Common myeloid progenitor, CD34-positive (primary cell): ENCODE measurements at regions not wholly inside any gene's neighbourhood (a gene's known extent, or its start where the extent isn't known, plus 50 kb on each side); places are given as distances from the start of the nearest gene placed in this dataset.
A peak's percentile ranks its signal among the peaks of the same experiment; 100 is the strongest.

Experiments
- CTCF ChIA-PET: fragments of 350-600 bp; sonication (Branson Sonifier 250); formaldehyde crosslinking; loops from one replicate; lab custom pipeline; 2021; ENCODE audit warnings: antibody characterized with exemption; lab: Charles Lee
- POLR2A ChIA-PET: fragments of 350-600 bp; sonication (Branson Sonifier 250); formaldehyde crosslinking; loops from one replicate; lab custom pipeline; 2021; ENCODE audit warnings: antibody characterized with exemption; lab: Charles Lee
- DNase-seq, 3 donors: peaks; one replicate each; pipeline versions ENCODE4 v3.0.0 to v3.0.0-alpha.2; 2013
- H3K27ac ChIP-seq, 2 experiments: 1 replicate in 1 of 2; 2 replicates in 1 of 2; pipeline ENCODE4 v1.7.0; 2013; ENCODE audit warnings: inconsistent platforms in 2 of 2, low read length in 2 of 2, mild to moderate bottlenecking in 2 of 2, low read depth in 1 of 2, moderate library complexity in 1 of 2; ENCODE audit not compliant: severe bottlenecking in 2 of 2, insufficient read depth in 1 of 2, poor library complexity in 1 of 2
- H3K27me3 ChIP-seq, 5 experiments: replicated peaks in 2 of 5; 1 replicate in 3 of 5; 2 replicates in 2 of 5; pipeline versions ENCODE4 v1.6.1 to v1.7.0; 2013; ENCODE audit warnings: low read length in 4 of 5, mild to moderate bottlenecking in 2 of 5, moderate library complexity in 2 of 5, inconsistent platforms in 1 of 5; ENCODE audit not compliant: insufficient read depth in 5 of 5, control insufficient read depth in 4 of 5
- H3K36me3 ChIP-seq, 4 experiments: 1 replicate in 2 of 4; 2 replicates in 2 of 4; pipeline versions ENCODE4 v1.6.1 to v1.7.0; 2013; ENCODE audit warnings: low read length in 3 of 4, control low read depth in 1 of 4, mild to moderate bottlenecking in 1 of 4; ENCODE audit not compliant: control insufficient read depth in 4 of 4, insufficient read depth in 4 of 4
- H3K4me1 ChIP-seq, 4 experiments: 1 replicate in 3 of 4; 2 replicates in 1 of 4; pipeline versions ENCODE4 v1.6.1 to v1.7.1; 2013; ENCODE audit warnings: low read length in 3 of 4, mild to moderate bottlenecking in 3 of 4, control low read depth in 1 of 4, inconsistent platforms in 1 of 4, moderate library complexity in 1 of 4; ENCODE audit not compliant: control insufficient read depth in 4 of 4, insufficient read depth in 4 of 4; ENCODE audit errors: control extremely low read depth in 1 of 4
- H3K4me3 ChIP-seq, 7 experiments: 1 replicate in 4 of 7; 2 replicates in 3 of 7; pipeline versions ENCODE4 v1.5.1 to v1.7.0; 2013; ENCODE audit warnings: mild to moderate bottlenecking in 7 of 7, low read length in 6 of 7, moderate library complexity in 6 of 7, inconsistent platforms in 2 of 7, low read depth in 2 of 7, control low read depth in 1 of 7; ENCODE audit not compliant: insufficient read depth in 4 of 7, control insufficient read depth in 1 of 7; ENCODE audit errors: extremely low read depth in 1 of 7
- H3K9me3 ChIP-seq, 5 experiments: 1 replicate in 4 of 5; 2 replicates in 1 of 5; pipeline versions ENCODE4 v1.6.1 to v1.7.1; 2013; ENCODE audit warnings: low read length in 4 of 5, mild to moderate bottlenecking in 2 of 5, inconsistent platforms in 1 of 5, low read depth in 1 of 5, moderate library complexity in 1 of 5; ENCODE audit not compliant: control insufficient read depth in 4 of 5, insufficient read depth in 2 of 5; ENCODE audit errors: control extremely low read depth in 1 of 5
- WGBS: methylation state at CpG from one replicate; pipeline ENCODE4 v1.1.5; 2013; ENCODE audit not compliant: insufficient coverage; 5-methylcytosine and 5-hydroxymethylcytosine counted together

- no peaks in the 10 kb centered on the region for H3K27me3 ChIP-seq
- ChIA-PET CTCF (no interaction called here), POLR2A (no interaction called here)
- no peaks in the 10 kb centered on the region for H3K9me3 ChIP-seq
- H3K27ac ChIP-seq = no peak overlapping the region
- peak in 1 of 3 donors; percentile 56 for DNase-seq
- H3K4me3 ChIP-seq = no peak overlapping the region
- 39% methylated on average over 2 of the region's 3 CpGs for WGBS
- H3K4me1 ChIP-seq = no peaks in the 10 kb centered on the region
- no peaks in the 10 kb centered on the region for H3K36me3 ChIP-seq
Measured at GRCh38 chr5:29942089-29942488, 1251.4 kb upstream of the CDH6 start.

GRCh38 chr5:29939988-29940387, 1253.5 kb upstream of the CDH6 start:
- WGBS = no CpG with 5 or more reads among the region's 1 CpG
- POLR2A ChIA-PET = no interaction called here
- H3K4me3 ChIP-seq = no peak overlapping the region

GRCh38 chr5:29935371-29935770, 1258.1 kb upstream of the CDH6 start:
- 100% methylated on average over 1 of the region's 1 CpG for WGBS
- POLR2A ChIA-PET = no interaction called here
- H3K27me3 ChIP-seq = no peaks in the 10 kb centered on the region
- no peak overlapping the region for H3K4me3 ChIP-seq
- H3K9me3 ChIP-seq = no peaks in the 10 kb centered on the region
- CTCF ChIA-PET = no interaction called here
- DNase-seq = no peak
- no peaks in the 10 kb centered on the region for H3K36me3 ChIP-seq
- H3K4me1 ChIP-seq = no peaks in the 10 kb centered on the region
- no peak overlapping the region for H3K27ac ChIP-seq

More at GRCh38 chr5:29939988-29940387, 1253.5 kb upstream of the CDH6 start:
- Histone ChIP-seq H3K27ac (no peak overlapping the region), H3K9me3 (no peaks in the 10 kb centered on the region), H3K4me1 (no peaks in the 10 kb centered on the region), H3K36me3 (no peaks in the 10 kb centered on the region), H3K27me3 (no peaks in the 10 kb centered on the region)
- CTCF ChIA-PET = no interaction called here
- no peak for DNase-seq

- no peak for DNase-seq
- Histone ChIP-seq H3K27me3 (no peaks in the 10 kb centered on the region), H3K4me3 (no peak overlapping the region), H3K4me1 (no peaks in the 10 kb centered on the region), H3K9me3 (no peaks in the 10 kb centered on the region), H3K36me3 (no peaks in the 10 kb centered on the region), H3K27ac (no peak overlapping the region)
- WGBS = 100% methylated on average over 1 of the region's 3 CpGs
- CTCF ChIA-PET = no interaction called here
- POLR2A ChIA-PET = no interaction called here
Measured at GRCh38 chr5:29930316-29930715, 1263.2 kb upstream of the CDH6 start.

GRCh38 chr5:29924107-29924506, 1269.4 kb upstream of the CDH6 start:
- WGBS = 80% methylated on average over 1 of the region's 2 CpGs
- CTCF ChIA-PET = no interaction called here

GRCh38 chr5:29905626-29906353, 1287.7 kb upstream of the CDH6 start:
- ChIA-PET CTCF (interaction anchor here (1.2 kb wide), 1 partner anchor 9 kb away, joined by 3 read pairs; no protein-coding TSS in a partner anchor), POLR2A (no interaction called here)
- peaks cover 0 to 2% (median 0%) of the 10 kb centered on the region in 5 experiments for H3K9me3 ChIP-seq
- no peaks in the 10 kb centered on the region for H3K27me3 ChIP-seq
- H3K4me3 ChIP-seq = no peak overlapping the region
- no peaks in the 10 kb centered on the region for H3K4me1 ChIP-seq
- WGBS = 100% methylated on average over 2 of the region's 15 CpGs
- no peak overlapping the region for H3K27ac ChIP-seq
- DNase-seq = no peak
- H3K36me3 ChIP-seq = no peaks in the 10 kb centered on the region

More at GRCh38 chr5:29924107-29924506, 1269.4 kb upstream of the CDH6 start:
- Histone ChIP-seq H3K27ac (no peak overlapping the region), H3K4me1 (no peaks in the 10 kb centered on the region), H3K9me3 (peaks cover 0 to 2% (median 0%) of the 10 kb centered on the region in 5 experiments), H3K27me3 (no peaks in the 10 kb centered on the region), H3K4me3 (no peak overlapping the region), H3K36me3 (no peaks in the 10 kb centered on the region)
- DNase-seq = no peak
- POLR2A ChIA-PET = no interaction called here

GRCh38 chr5:29902859-29903258, 1290.6 kb upstream of the CDH6 start:
- Histone ChIP-seq H3K27ac (no peak overlapping the region), H3K9me3 (no peaks in the 10 kb centered on the region), H3K4me1 (no peaks in the 10 kb centered on the region), H3K4me3 (no peak overlapping the region), H3K36me3 (no peaks in the 10 kb centered on the region), H3K27me3 (no peaks in the 10 kb centered on the region)
- CTCF ChIA-PET = no interaction called here
- POLR2A ChIA-PET = no interaction called here
- 100% methylated on average over 1 of the region's 2 CpGs for WGBS
- DNase-seq = no peak
